SH-SY5Y (cell line): ENCODE measurements at regions not wholly inside any gene's neighbourhood (a gene's known extent, or its start where the extent isn't known, plus 50 kb on each side); places are given as distances from the start of the nearest gene placed in this dataset.

ENCODE experiments used
- GATA2 ChIP-seq: IDR thresholded peaks from 2 replicates; pipeline ENCODE4 v1.6.1; 2011; ENCODE audit warnings: mild to moderate bottlenecking, low read depth, low read length
- GATA3 ChIP-seq: IDR thresholded peaks from 2 replicates; pipeline ENCODE4 v1.6.1; 2011; ENCODE audit warnings: low read depth, mild to moderate bottlenecking, low read length, moderate library complexity

DNA sequence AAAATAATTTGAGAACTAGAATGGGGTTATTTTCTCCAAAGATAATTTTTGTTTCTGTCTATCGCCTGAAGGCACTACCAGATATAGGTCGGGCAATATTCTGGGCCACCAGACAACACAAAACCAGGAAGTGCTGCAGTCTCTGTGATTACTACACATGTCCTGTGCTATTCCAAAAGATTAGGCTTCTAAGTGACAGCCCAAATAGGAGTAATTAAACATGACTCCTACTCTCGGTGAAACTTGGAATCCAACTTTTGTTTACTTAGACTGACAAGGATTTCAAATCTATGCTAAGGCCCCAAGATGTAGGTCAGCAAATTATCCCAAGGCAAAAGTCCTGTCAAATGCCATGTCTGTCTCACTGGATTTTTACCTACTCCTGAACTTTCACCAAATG is 157.6 kb upstream of the LRFN5 start:
- TF ChIP-seq GATA2, result no peak
- no peak for TF ChIP-seq GATA3
